CD4-positive, alpha-beta T cell treated with Interferon alpha-2 for 1 hour (primary cell): ENCODE measurements at regions not wholly inside any gene's neighbourhood (a gene's known extent, or its start where the extent isn't known, plus 50 kb on each side); places are given as distances from the start of the nearest gene placed in this dataset.
"Not testable (repeated sequence)": the region's sequence is repeated elsewhere in the genome, so short reads cannot be mapped to it uniquely, and the experiment has no call there.

Source experiments
- DNase-seq, 2 donors: peaks; one replicate each; pipeline ENCODE4 v3.0.0-alpha.2; 2020 to 2022

- DNase-seq = no peak
These were observed 132.6 kb upstream of the LIPC start for GRCh38 chr15:58298879-58299850.

- no peak for DNase-seq
These were observed 129.0 kb upstream of the LIPC start for GRCh38 chr15:58302832-58303231.

GRCh38 chr15:58303236-58303635, 128.6 kb upstream of the LIPC start:
- DNase-seq = no peak

GRCh38 chr15:58306591-58307312, 125.0 kb upstream of the LIPC start:
- DNase-seq = no peak

- no peak for DNase-seq
These were observed 124.4 kb upstream of the LIPC start for GRCh38 chr15:58307313-58307961.

GRCh38 chr15:58308742-58309355, 122.9 kb upstream of the LIPC start:
- no peak for DNase-seq

GRCh38 chr15:58309963-58310928, 121.5 kb upstream of the LIPC start:
- DNase-seq = no peak

GRCh38 chr15:58311556-58311955, 120.2 kb upstream of the LIPC start:
- no peak for DNase-seq

- no peak for DNase-seq
These were observed 119.8 kb upstream of the LIPC start for GRCh38 chr15:58312031-58312430.

GRCh38 chr15:58313304-58313703, 118.5 kb upstream of the LIPC start:
- peak in 1 of 2 donors; percentile 30 for DNase-seq

- no peak for DNase-seq
These were observed 117.8 kb upstream of the LIPC start for GRCh38 chr15:58313810-58314592.

GRCh38 chr15:58314593-58315216, 117.1 kb upstream of the LIPC start:
- DNase-seq = peak in 1 of 2 donors; percentile 30

GRCh38 chr15:58318517-58318916, 113.3 kb upstream of the LIPC start:
- DNase-seq = no peak

- no peak for DNase-seq
These were observed 110.8 kb upstream of the LIPC start for GRCh38 chr15:58321034-58321433.

GRCh38 chr15:58322253-58322652, 109.5 kb upstream of the LIPC start:
- no peak for DNase-seq

GRCh38 chr15:58323321-58323720, 108.5 kb upstream of the LIPC start:
- not testable (repeated sequence) for DNase-seq

GRCh38 chr15:58324533-58324932, 107.3 kb upstream of the LIPC start:
- no peak for DNase-seq

GRCh38 chr15:58327958-58328357, 103.8 kb upstream of the LIPC start:
- no peak for DNase-seq

GRCh38 chr15:58329211-58329610, 102.6 kb upstream of the LIPC start:
- no peak for DNase-seq
